ENCODE measurements at regions not wholly inside any gene's neighbourhood (a gene's known extent, or its start where the extent isn't known, plus 50 kb on each side); places are given as distances from the start of the nearest gene placed in this dataset.

DNA sequence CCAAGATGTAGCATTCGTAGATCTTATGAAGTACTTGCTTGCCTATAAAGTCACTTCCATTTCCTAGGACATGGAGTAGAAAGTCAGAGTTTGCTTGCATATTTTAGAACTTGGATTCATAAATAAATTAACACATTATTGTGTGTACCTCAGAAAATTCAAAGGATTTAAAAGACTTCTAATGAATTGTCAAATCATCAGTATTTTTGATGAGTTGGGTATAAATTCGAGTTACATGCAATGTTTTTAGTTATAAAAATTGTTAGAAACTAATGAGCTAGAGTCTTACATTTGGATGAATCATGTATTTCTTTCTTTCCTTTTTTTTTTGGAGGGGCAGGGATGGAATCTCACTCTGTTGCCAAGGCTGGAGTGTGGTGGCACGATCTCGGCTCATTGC is 156.9 kb upstream of the KCNJ16 start:
- intact Hi-C loops (cut with micrococcal nuclease) = no loop called here
- Mint-ChIP-seq H3K36me3 (no peaks in the 10 kb centered on the region), H3K27ac (no peak overlapping the region), H3K9me3 (peaks cover 0 to 23% (median 3%) of the 10 kb centered on the region in 11 donors), H3K4me3 (no peak overlapping the region), H3K4me1 (no peaks in the 10 kb centered on the region), H3K27me3 (no peaks in the 10 kb centered on the region)
- Histone ChIP-seq H3K9me3 (ENCODE audit: control insufficient read depth in 2 of 3, low read length in 3 of 3) (no peaks in the 10 kb centered on the region), H3K27me3 (ENCODE audit: control insufficient read depth in 2 of 2, insufficient read depth in 2 of 2, low read length in 2 of 2) (no peaks in the 10 kb centered on the region), H3K4me3 (ENCODE audit: low read length) (no peak overlapping the region), H3K36me3 (ENCODE audit: control insufficient read depth in 2 of 3, insufficient read depth in 3 of 3, low read length in 3 of 3) (no peaks in the 10 kb centered on the region), H3K4me1 (ENCODE audit: control insufficient read depth in 2 of 2, insufficient read depth in 2 of 2, low read length in 2 of 2) (no peaks in the 10 kb centered on the region), H3K27ac (ENCODE audit: low read depth, low read length) (no peak overlapping the region)
- ChIA-PET POLR2A (no interaction called here), CTCF (no interaction called here)
- ATAC-seq = no peak
- DNase-seq = no peak

DNA sequence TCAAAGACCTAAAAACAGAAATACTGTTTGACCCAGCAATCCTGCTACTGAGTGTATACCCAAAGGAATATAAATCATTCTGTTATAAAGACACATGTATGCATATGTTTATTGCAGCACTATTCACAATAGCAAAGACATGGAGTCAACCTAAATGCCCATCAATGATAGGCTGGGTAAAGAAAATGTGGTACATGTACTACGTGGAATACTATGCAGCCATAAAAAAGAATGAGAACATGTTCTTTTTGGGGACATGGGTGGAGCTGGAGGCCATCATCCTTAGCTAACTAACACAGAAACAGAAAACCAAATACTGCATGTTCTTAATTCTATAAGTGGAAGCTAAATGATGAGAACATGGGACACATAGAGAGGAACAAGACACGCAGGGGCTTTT is 155.2 kb upstream of the KCNJ16 start:
- peaks cover 0 to 23% (median 3%) of the 10 kb centered on the region in 11 donors for H3K9me3 Mint-ChIP-seq
- H3K4me1 Mint-ChIP-seq = no peaks in the 10 kb centered on the region
- no peak overlapping the region for H3K4me3 Mint-ChIP-seq
- H3K36me3 Mint-ChIP-seq = no peaks in the 10 kb centered on the region
- intact Hi-C loops (cut with micrococcal nuclease) = no loop called here
- H3K27me3 ChIP-seq (ENCODE audit: control insufficient read depth in 2 of 2, insufficient read depth in 2 of 2, low read length in 2 of 2) = no peaks in the 10 kb centered on the region
- H3K4me3 ChIP-seq (ENCODE audit: low read length) = no peak overlapping the region
- H3K27ac Mint-ChIP-seq = no peak overlapping the region
- no peaks in the 10 kb centered on the region for H3K36me3 ChIP-seq (ENCODE audit: control insufficient read depth in 2 of 3, insufficient read depth in 3 of 3, low read length in 3 of 3)
- POLR2A ChIA-PET = no interaction called here
- no peak for ATAC-seq
- DNase-seq = no peak
- H3K9me3 ChIP-seq (ENCODE audit: control insufficient read depth in 2 of 3, low read length in 3 of 3) = no peaks in the 10 kb centered on the region
- CTCF ChIA-PET = no interaction called here
- no peaks in the 10 kb centered on the region for H3K27me3 Mint-ChIP-seq
- no peak overlapping the region for H3K27ac ChIP-seq (ENCODE audit: low read depth, low read length)
- no peaks in the 10 kb centered on the region for H3K4me1 ChIP-seq (ENCODE audit: control insufficient read depth in 2 of 2, insufficient read depth in 2 of 2, low read length in 2 of 2)

DNA sequence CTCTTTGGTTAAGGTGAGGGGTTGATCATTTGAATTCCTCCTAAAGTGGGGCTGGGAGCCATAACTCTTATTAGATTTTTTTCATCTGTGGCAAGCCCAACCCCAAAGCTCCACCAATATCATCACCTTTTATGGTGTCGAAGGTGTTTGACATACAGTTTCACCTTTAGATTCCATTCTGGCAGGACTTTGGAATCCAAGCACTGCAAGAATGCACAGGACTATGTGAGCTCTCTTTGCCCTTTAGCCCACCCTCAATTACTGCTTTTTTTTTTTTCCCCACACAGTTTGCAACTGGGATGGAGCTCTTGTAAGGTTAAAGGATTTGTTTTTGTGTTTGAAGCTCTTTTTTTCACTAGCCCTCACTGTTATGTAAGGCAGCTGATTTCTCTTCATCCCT is 154.0 kb upstream of the KCNJ16 start:
- intact Hi-C loops (cut with micrococcal nuclease) = no loop called here
- Mint-ChIP-seq H3K9me3 (peaks cover 0 to 23% (median 3%) of the 10 kb centered on the region in 11 donors), H3K27ac (no peak overlapping the region), H3K27me3 (peaks cover 0 to 3% (median 0%) of the 10 kb centered on the region in 5 donors), H3K4me3 (no peak overlapping the region), H3K4me1 (no peaks in the 10 kb centered on the region), H3K36me3 (no peaks in the 10 kb centered on the region)
- Histone ChIP-seq H3K27ac (ENCODE audit: low read depth, low read length) (no peak overlapping the region), H3K36me3 (ENCODE audit: control insufficient read depth in 2 of 3, insufficient read depth in 3 of 3, low read length in 3 of 3) (no peaks in the 10 kb centered on the region), H3K4me1 (ENCODE audit: control insufficient read depth in 2 of 2, insufficient read depth in 2 of 2, low read length in 2 of 2) (no peaks in the 10 kb centered on the region), H3K9me3 (ENCODE audit: control insufficient read depth in 2 of 3, low read length in 3 of 3) (no peaks in the 10 kb centered on the region), H3K27me3 (ENCODE audit: control insufficient read depth in 2 of 2, insufficient read depth in 2 of 2, low read length in 2 of 2) (no peaks in the 10 kb centered on the region), H3K4me3 (ENCODE audit: low read length) (no peak overlapping the region)
- DNase-seq (no peak), ATAC-seq (no peak)
- CTCF ChIA-PET = no interaction called here
- POLR2A ChIA-PET = no interaction called here

DNA sequence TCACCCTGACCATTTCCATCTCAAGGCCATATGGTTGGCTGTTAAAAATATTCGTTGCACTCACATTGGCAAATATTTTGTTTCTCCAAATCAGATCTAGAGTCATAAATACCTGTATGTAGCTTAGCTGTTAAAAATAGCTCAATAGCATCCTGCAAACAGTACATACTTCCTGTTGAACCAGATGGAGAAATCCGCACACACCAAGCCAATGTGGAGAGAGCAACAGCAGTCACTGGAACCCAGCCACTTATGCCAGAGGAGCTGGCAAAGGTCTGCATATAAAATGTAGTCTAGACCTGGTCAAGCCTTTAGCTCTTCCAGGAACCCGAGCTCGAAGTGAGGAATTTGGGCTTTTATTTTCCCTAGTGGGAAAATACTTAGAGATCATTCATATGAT is 146.4 kb upstream of the KCNJ16 start:
- H3K4me3 ChIP-seq (ENCODE audit: low read length) = no peak overlapping the region
- ChIA-PET POLR2A (no interaction called here), CTCF (no interaction called here)
- Mint-ChIP-seq H3K4me1 (no peaks in the 10 kb centered on the region), H3K27me3 (peaks cover 0 to 5% (median 0%) of the 10 kb centered on the region in 5 donors), H3K4me3 (no peak overlapping the region), H3K36me3 (peaks cover 0 to 3% (median 0%) of the 10 kb centered on the region in 5 donors), H3K9me3 (peaks cover 0 to 18% (median 5%) of the 10 kb centered on the region in 11 donors), H3K27ac (no peak overlapping the region)
- intact Hi-C loops (cut with micrococcal nuclease) = no loop called here
- H3K27ac ChIP-seq (ENCODE audit: low read depth, low read length) = no peak overlapping the region
- DNase-seq = no peak
- no peak for ATAC-seq
- H3K27me3 ChIP-seq (ENCODE audit: control insufficient read depth in 2 of 2, insufficient read depth in 2 of 2, low read length in 2 of 2) = no peaks in the 10 kb centered on the region
- no peaks in the 10 kb centered on the region for H3K9me3 ChIP-seq (ENCODE audit: control insufficient read depth in 2 of 3, low read length in 3 of 3)
- H3K36me3 ChIP-seq (ENCODE audit: control insufficient read depth in 2 of 3, insufficient read depth in 3 of 3, low read length in 3 of 3) = no peaks in the 10 kb centered on the region
- H3K4me1 ChIP-seq (ENCODE audit: control insufficient read depth in 2 of 2, insufficient read depth in 2 of 2, low read length in 2 of 2) = no peaks in the 10 kb centered on the region

DNA sequence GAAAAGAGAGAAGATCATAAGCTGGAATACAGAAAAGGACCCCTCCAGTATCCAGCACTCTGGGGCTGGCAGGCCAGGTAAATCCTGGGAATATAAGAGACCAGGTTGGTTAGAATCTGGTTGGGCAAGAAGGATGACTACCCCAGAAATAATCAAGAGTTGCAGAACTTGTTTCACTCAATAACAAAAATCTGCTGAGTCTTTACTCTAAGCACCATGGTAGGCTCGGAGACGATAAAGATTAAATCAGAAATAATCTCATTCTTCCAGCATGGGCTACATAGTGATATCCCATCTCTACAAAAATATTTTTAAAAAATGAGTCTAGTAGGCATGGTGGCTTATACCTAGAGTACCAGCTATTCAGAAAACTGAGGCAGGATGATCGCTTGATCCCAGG is 138.0 kb upstream of the KCNJ16 start:
- DNase-seq = no peak
- ATAC-seq = no peak
- Mint-ChIP-seq H3K4me1 (no peaks in the 10 kb centered on the region), H3K27me3 (peaks cover 0 to 3% (median 0%) of the 10 kb centered on the region in 5 donors), H3K27ac (no peak overlapping the region), H3K4me3 (no peak overlapping the region), H3K36me3 (no peaks in the 10 kb centered on the region), H3K9me3 (peaks cover 0 to 9% (median 0%) of the 10 kb centered on the region in 11 donors)
- Histone ChIP-seq H3K4me1 (ENCODE audit: control insufficient read depth in 2 of 2, insufficient read depth in 2 of 2, low read length in 2 of 2) (no peaks in the 10 kb centered on the region), H3K27ac (ENCODE audit: low read depth, low read length) (no peak overlapping the region), H3K36me3 (ENCODE audit: control insufficient read depth in 2 of 3, insufficient read depth in 3 of 3, low read length in 3 of 3) (no peaks in the 10 kb centered on the region), H3K9me3 (ENCODE audit: control insufficient read depth in 2 of 3, low read length in 3 of 3) (no peaks in the 10 kb centered on the region), H3K4me3 (ENCODE audit: low read length) (no peak overlapping the region), H3K27me3 (ENCODE audit: control insufficient read depth in 2 of 2, insufficient read depth in 2 of 2, low read length in 2 of 2) (no peaks in the 10 kb centered on the region)
- ChIA-PET CTCF (no interaction called here), POLR2A (no interaction called here)
- intact Hi-C loops (cut with micrococcal nuclease) = no loop called here

DNA sequence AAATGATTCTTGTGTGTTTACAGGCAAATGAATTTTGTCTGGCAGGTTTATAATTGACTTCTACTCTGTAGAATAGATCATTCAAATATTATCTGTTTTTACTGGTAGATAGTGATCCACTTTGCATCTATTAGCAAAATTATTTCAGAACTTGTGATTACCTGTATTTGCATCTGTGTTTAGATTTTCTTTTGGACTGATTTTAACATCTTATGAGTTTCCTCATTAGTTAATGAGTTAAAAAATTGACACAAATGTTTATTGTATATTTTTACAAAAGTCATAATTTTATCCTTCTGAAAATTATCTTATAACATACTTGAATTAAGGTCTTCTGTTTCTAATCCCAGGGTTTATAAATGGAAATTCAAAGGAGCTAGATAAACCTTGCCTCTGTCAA is 132.0 kb upstream of the KCNJ16 start:
- peaks cover 0 to 4% (median 2%) of the 10 kb centered on the region in 5 donors for H3K27me3 Mint-ChIP-seq
- ChIA-PET POLR2A (no interaction called here), CTCF (no interaction called here)
- H3K4me1 Mint-ChIP-seq = no peaks in the 10 kb centered on the region
- no peak overlapping the region for H3K27ac Mint-ChIP-seq
- Histone ChIP-seq H3K4me3 (ENCODE audit: low read length) (no peak overlapping the region), H3K4me1 (ENCODE audit: control insufficient read depth in 2 of 2, insufficient read depth in 2 of 2, low read length in 2 of 2) (no peaks in the 10 kb centered on the region), H3K27ac (ENCODE audit: low read depth, low read length) (no peak overlapping the region), H3K36me3 (ENCODE audit: control insufficient read depth in 2 of 3, insufficient read depth in 3 of 3, low read length in 3 of 3) (no peaks in the 10 kb centered on the region), H3K27me3 (ENCODE audit: control insufficient read depth in 2 of 2, insufficient read depth in 2 of 2, low read length in 2 of 2) (no peaks in the 10 kb centered on the region), H3K9me3 (ENCODE audit: control insufficient read depth in 2 of 3, low read length in 3 of 3) (no peaks in the 10 kb centered on the region)
- DNase-seq (no peak), ATAC-seq (no peak)
- no peaks in the 10 kb centered on the region for H3K36me3 Mint-ChIP-seq
- H3K4me3 Mint-ChIP-seq = no peak overlapping the region
- H3K9me3 Mint-ChIP-seq = peaks cover 0 to 4% (median 0%) of the 10 kb centered on the region in 11 donors
- intact Hi-C loops (cut with micrococcal nuclease) = no loop called here

DNA sequence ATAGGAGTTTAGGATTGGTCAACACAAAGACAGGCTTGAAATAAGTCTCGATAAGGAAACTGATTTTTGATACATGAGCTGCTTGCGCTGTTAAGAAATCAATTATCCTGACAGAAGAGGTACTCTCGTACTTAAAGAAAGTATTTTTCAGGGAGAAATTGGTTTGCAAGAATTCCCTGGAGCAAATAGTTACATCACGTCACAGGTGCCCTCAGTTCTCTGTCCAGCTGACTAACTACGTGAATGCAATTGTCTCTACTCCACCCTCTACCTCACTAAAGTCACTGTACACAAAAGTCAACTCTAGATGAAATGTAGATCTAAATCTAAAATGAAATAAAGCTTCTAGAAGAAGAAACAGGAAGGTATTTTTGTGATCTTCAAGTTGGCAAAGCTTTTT is 130.6 kb upstream of the KCNJ16 start:
- Mint-ChIP-seq H3K27me3 (peaks cover 0 to 4% (median 2%) of the 10 kb centered on the region in 5 donors), H3K27ac (no peak overlapping the region), H3K4me1 (no peaks in the 10 kb centered on the region), H3K9me3 (peaks cover 0 to 4% (median 0%) of the 10 kb centered on the region in 11 donors), H3K4me3 (no peak overlapping the region), H3K36me3 (no peaks in the 10 kb centered on the region)
- POLR2A ChIA-PET = no interaction called here
- Histone ChIP-seq H3K27me3 (ENCODE audit: control insufficient read depth in 2 of 2, insufficient read depth in 2 of 2, low read length in 2 of 2) (no peaks in the 10 kb centered on the region), H3K9me3 (ENCODE audit: control insufficient read depth in 2 of 3, low read length in 3 of 3) (no peaks in the 10 kb centered on the region), H3K4me1 (ENCODE audit: control insufficient read depth in 2 of 2, insufficient read depth in 2 of 2, low read length in 2 of 2) (no peaks in the 10 kb centered on the region), H3K4me3 (ENCODE audit: low read length) (no peak overlapping the region), H3K36me3 (ENCODE audit: control insufficient read depth in 2 of 3, insufficient read depth in 3 of 3, low read length in 3 of 3) (no peaks in the 10 kb centered on the region), H3K27ac (ENCODE audit: low read depth, low read length) (no peak overlapping the region)
- CTCF ChIA-PET = no interaction called here
- intact Hi-C loops (cut with micrococcal nuclease) = no loop called here
- no peak for DNase-seq
- ATAC-seq = no peak

All from naive thymus-derived CD4-positive, alpha-beta T cell (primary cell).